ENCODE measurements at regions not wholly inside any gene's neighbourhood (a gene's known extent, or its start where the extent isn't known, plus 50 kb on each side); places are given as distances from the start of the nearest gene placed in this dataset.

GRCh38 chr19:28560786-28561185, 652.2 kb downstream of the UQCRFS1 start:
- TF ChIP-seq ZNF398 (tag by site-specific recombination; IDR thresholded peaks at IDR 0.05): no peak
- TF ChIP-seq ZNF670 (tag by site-specific recombination; IDR thresholded peaks at IDR 0.05; ENCODE audit: low read depth): no peak
